ENCODE measurements at regions not wholly inside any gene's neighbourhood (a gene's known extent, or its start where the extent isn't known, plus 50 kb on each side); places are given as distances from the start of the nearest gene placed in this dataset.

- CTCF ChIA-PET: no interaction called here
- TF ChIP-seq REST (IDR thresholded peaks at IDR 0.05) (no peak), PHF8 (IDR thresholded peaks at IDR 0.05; ENCODE audit: borderline replicate concordance, low read depth) (no peak), POLR2A (IDR thresholded peaks at IDR 0.05; ENCODE audit: low read length) (no peak), CEBPB (IDR thresholded peaks at IDR 0.05) (no peak), RFX5 (IDR thresholded peaks at IDR 0.05) (no peak), NFE2L2 (conservative IDR thresholded peaks at IDR 0.05; ENCODE audit: low read length) (no peak), ZNF302 (CRISPR knock-in tag; IDR thresholded peaks at IDR 0.05) (no peak), HOXA7 (CRISPR knock-in tag; IDR thresholded peaks at IDR 0.05) (no peak), MAX (IDR thresholded peaks at IDR 0.05) (no peak), ZC3H11A (IDR thresholded peaks at IDR 0.05) (no peak), SREBF2 (IDR thresholded peaks at IDR 0.05) (no peak), POLR2AphosphoS2 (conservative IDR thresholded peaks at IDR 0.05; ENCODE audit: low read length) (no peak)
- Histone ChIP-seq H3K4me2 (no peak overlapping the region), H3K4me1 (no peaks in the 10 kb centered on the region), H3K27ac (no peak overlapping the region), H3K9me3 (no peaks in the 10 kb centered on the region), H3K4me3 (no peak overlapping the region)
- WGBS (ENCODE audit: missing lambda C conversion rate): 18% methylated on average over 3 of the region's 8 CpGs
- DNase-seq (ENCODE audit: low read depth in 1 of 2, low spot score in 1 of 2): no peak
- no peak for FAIRE-seq
- POLR2A ChIA-PET: no interaction called here
- ATAC-seq: no peak
These were observed 668.1 kb downstream of the SLITRK5 start for GRCh38 chr13:88339271-88339741.

- H3K4me1 ChIP-seq: no peaks in the 10 kb centered on the region
- no peak for TF ChIP-seq ATOH8 (CRISPR knock-in tag; IDR thresholded peaks at IDR 0.05; ENCODE audit: low read depth)
- no peak for TF ChIP-seq ZNF302 (CRISPR knock-in tag; IDR thresholded peaks at IDR 0.05)
- no peak for TF ChIP-seq PHF8 (IDR thresholded peaks at IDR 0.05; ENCODE audit: borderline replicate concordance, low read depth)
- TF ChIP-seq CTCF (IDR thresholded peaks at IDR 0.05): no peak
- TF ChIP-seq NR3C1 (IDR thresholded peaks at IDR 0.05): no peak
- TF ChIP-seq BHLHE40 (IDR thresholded peaks at IDR 0.05; ENCODE audit: low read depth, low read length): no peak
- no peak overlapping the region for H3K4me3 ChIP-seq
- POLR2A ChIA-PET: no interaction called here
- ATAC-seq (no peak), FAIRE-seq (no peak), DNase-seq (ENCODE audit: low read depth in 1 of 2, low spot score in 1 of 2) (no peak)
- H3K9me3 ChIP-seq: no peaks in the 10 kb centered on the region
- H3K27ac ChIP-seq: no peak overlapping the region
- no peak overlapping the region for H3K4me2 ChIP-seq
- 91% methylated on average over 20 of the region's 59 CpGs for WGBS (ENCODE audit: missing lambda C conversion rate)
- CTCF ChIA-PET: no interaction called here
These were observed 674.1 kb downstream of the SLITRK5 start for GRCh38 chr13:88345171-88345847.

- Histone ChIP-seq H3K4me2 (no peak overlapping the region), H3K9me3 (no peaks in the 10 kb centered on the region), H3K4me1 (no peaks in the 10 kb centered on the region), H3K27ac (no peak overlapping the region), H3K4me3 (no peak overlapping the region)
- ChIA-PET CTCF (no interaction called here), POLR2A (no interaction called here)
- WGBS (ENCODE audit: missing lambda C conversion rate): 24% methylated on average over 2 of the region's 2 CpGs
- DNase-seq (ENCODE audit: low read depth in 1 of 2, low spot score in 1 of 2) (no peak), FAIRE-seq (no peak), ATAC-seq (no peak)
- TF ChIP-seq MAZ (IDR thresholded peaks at IDR 0.05; ENCODE audit: borderline replicate concordance, low read depth, low read length) (no peak), ELK1 (IDR thresholded peaks at IDR 0.05; ENCODE audit: low read depth, low read length) (no peak), POLR2AphosphoS2 (conservative IDR thresholded peaks at IDR 0.05; ENCODE audit: low read length) (no peak), ESRRA (IDR thresholded peaks at IDR 0.05; ENCODE audit: borderline replicate concordance, low read length) (no peak), CHD2 (IDR thresholded peaks at IDR 0.05; ENCODE audit: low read length, partially characterized antibody) (no peak), JUNB (IDR thresholded peaks at IDR 0.05) (no peak), REST (IDR thresholded peaks at IDR 0.05) (no peak)
These were observed 689.6 kb downstream of the SLITRK5 start for GRCh38 chr13:88360761-88361160.
